GM12872 (cell line): ENCODE measurements at regions not wholly inside any gene's neighbourhood (a gene's known extent, or its start where the extent isn't known, plus 50 kb on each side); places are given as distances from the start of the nearest gene placed in this dataset.

ENCODE experiments used
- TF ChIP-seq, protein P1 (sequence below): IDR thresholded peaks from 3 replicates; pipeline ENCODE4 v1.5.1; 2011; ENCODE audit warnings: low read depth, mild to moderate bottlenecking, low read length, moderate library complexity; ENCODE audit not compliant: insufficient read depth

DNA sequence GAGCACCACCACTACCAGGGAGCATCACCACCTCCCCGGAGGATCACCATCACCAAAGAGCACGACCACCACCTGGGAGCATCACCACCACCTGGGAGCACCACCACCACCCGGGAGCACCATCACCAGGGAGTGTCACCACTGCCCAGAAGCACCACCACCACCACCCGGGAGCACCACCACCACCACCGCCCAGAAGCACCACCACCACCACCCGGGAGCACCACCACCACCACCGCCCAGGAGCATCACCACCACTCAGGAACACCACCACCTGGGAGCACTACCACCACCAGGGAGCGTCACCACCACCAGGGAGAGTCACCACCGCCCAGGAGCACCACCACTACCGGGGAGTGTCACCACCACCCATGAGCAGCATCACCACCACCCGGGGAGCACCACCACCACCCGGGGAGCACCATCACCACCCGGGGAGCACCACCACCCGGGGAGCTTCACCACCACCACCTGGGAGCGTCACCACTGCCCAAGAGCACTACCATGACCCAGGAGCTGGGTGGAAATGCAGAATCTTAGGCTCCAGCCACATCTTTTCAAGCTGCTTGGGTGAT, 237.3 kb downstream of the SOD2 start:
- TF ChIP-seq, protein P1, sequence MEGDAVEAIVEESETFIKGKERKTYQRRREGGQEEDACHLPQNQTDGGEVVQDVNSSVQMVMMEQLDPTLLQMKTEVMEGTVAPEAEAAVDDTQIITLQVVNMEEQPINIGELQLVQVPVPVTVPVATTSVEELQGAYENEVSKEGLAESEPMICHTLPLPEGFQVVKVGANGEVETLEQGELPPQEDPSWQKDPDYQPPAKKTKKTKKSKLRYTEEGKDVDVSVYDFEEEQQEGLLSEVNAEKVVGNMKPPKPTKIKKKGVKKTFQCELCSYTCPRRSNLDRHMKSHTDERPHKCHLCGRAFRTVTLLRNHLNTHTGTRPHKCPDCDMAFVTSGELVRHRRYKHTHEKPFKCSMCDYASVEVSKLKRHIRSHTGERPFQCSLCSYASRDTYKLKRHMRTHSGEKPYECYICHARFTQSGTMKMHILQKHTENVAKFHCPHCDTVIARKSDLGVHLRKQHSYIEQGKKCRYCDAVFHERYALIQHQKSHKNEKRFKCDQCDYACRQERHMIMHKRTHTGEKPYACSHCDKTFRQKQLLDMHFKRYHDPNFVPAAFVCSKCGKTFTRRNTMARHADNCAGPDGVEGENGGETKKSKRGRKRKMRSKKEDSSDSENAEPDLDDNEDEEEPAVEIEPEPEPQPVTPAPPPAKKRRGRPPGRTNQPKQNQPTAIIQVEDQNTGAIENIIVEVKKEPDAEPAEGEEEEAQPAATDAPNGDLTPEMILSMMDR: no peak

DNA sequence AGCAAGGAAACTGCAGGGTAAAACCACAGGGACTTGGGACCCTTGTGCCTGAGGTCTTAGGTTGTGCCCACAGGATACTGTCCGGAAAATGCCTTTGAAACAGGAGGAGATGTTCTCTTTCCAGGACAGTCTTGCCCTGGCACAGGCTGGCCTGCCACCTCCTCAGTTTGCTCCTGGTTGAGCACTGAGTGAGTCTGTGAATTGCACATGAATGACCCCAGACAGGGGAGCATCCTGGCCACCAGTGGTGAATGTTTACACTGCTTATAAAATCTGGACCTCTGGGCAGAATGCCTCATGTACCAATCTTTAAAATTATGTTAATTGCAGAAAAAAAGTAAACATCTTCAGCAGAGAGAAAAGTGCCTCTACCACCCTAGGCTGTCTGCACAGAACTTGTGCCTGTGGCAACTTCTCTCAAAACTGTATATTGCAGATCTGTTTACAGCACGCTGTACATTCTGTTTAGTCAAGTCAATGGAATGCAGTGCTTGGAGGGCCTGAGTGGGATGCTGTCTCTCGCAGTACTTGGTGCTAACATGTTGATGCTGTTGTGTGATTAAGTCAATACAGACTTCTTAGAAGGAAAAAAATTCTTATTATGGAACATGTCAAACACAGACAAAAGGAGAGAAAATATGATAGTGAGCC, 242.1 kb downstream of the SOD2 start:
- TF ChIP-seq, protein P1: no peak

DNA sequence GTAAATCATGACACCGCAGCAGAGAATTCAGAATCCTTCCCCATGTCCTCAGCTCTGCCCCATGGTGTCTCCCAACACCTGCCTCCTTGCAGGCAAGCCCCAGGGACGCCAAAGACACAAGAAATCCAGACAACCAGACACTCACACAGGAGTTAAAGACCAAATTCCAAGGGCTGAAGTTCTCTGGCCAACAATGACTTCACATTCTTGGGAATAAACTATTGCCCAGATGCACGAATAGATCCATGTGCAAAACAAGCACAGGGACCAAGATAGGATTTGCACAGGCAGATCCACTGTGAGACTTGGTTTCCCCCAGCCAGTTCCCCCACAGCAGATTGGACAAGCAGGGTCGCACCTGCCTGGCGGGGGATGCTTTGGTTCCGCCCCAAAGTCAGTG, 246.7 kb downstream of the SOD2 start:
- TF ChIP-seq, protein P1: no peak

DNA sequence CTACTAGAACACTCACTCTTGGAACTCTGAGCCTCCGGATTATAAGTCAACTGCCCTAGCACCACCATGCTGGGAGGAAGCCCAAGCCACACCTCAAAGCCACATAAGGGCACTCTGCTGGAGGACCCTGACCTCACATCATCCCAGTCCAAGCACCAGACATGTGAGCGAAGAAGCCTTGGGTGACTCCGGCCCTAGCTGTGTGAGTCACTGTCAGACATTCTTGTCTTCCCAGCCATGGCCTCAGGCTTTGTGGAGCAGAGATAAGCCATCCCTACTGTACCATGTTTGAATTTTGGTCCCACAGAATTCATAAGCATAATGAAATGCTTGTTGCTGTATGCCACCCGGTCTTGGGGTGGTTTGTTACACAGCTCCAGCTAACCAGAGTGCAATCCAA, 247.7 kb downstream of the SOD2 start:
- TF ChIP-seq, protein P1: no peak

DNA sequence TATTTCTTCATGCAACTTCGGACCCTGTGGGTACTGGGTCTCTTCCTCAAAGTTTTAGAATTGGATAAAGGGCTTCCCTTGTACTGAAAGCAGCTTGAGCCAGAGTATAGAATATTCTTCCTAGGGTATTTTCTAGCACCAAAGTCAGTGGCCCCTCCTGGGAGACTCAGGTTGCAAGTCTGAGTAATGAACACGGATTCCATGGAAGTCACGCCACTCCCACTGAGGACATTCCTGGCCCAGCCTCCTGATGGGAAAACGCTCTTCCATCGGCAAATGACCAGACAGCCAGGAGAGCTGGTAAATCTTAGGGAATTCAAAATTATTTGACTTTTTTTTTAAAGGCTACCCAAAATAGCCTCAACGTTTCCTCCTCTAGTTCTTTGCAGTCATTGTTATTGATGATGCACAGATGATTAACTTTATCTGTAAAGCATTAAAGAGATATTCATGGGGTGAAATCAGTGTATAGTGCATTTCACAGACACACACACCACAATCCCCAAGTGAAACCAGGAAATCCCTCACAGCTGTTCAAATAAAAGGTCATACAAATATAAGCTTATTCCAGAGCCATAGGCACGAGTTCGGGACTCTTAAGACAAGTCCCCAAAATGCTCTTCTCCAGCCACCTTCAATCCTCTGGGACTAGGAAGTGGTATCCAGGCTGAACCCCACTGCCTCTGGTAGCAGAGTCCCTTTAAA, 248.8 kb downstream of the SOD2 start:
- TF ChIP-seq, protein P1: no peak

DNA sequence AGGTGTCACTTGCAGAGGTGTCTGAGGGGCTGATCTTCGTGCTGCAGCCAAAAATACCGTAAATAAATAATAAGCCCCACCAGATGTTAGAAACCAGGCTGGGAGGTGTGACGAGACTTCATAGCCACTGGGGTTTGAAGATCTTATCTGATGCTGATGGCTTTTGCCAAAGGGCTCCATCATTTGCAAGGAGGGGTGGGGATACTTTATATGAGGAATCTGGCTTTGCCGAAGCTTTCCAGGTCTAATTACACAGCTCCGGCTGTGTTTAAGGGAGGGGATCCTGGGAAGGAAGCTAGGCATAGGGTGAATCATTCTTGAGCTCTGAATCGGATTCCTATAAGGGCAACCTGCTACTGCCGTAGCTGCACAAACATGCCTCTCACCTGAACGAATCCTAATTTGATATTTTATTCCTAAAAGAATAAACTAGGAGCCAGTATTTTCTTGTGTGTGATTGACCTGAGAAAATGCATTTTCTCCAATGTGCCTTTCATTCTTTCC, 249.6 kb downstream of the SOD2 start:
- TF ChIP-seq, protein P1: no peak

DNA sequence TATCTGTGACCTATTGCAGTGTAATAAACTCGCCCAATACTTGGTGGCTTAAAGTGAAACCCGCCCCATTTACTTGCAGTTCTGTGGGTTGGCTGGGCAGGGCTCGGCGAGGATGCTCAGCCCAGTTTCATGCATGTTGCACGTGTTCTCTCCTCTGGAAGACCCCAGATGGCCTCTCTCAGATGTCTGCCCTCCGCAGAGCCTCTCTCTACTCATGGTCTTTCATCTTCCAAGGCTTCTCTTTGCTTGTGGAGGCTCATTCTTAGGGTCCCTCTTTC, 251.4 kb downstream of the SOD2 start:
- TF ChIP-seq, protein P1: no peak
